ENCODE measurements at regions not wholly inside any gene's neighbourhood (a gene's known extent, or its start where the extent isn't known, plus 50 kb on each side); places are given as distances from the start of the nearest gene placed in this dataset.

GRCh38 chr10:107718864-107719263 lies 554.4 kb upstream of the SORCS1 start:
- no peaks in the 10 kb centered on the region for H3K27me3 ChIP-seq

GRCh38 chr10:107717046-107717445 lies 552.5 kb upstream of the SORCS1 start:
- 93% methylated on average over 2 of the region's 2 CpGs for WGBS
- Histone ChIP-seq H3K4me3 (no peak overlapping the region), H3K27ac (replicated peaks in 1 of 4) (no peak overlapping the region), H3K27me3 (no peaks in the 10 kb centered on the region), H3K4me1 (no peaks in the 10 kb centered on the region), H3K9me3 (no peaks in the 10 kb centered on the region), H3K36me3 (no peaks in the 10 kb centered on the region)
- no peak for DNase-seq (ENCODE audit: extremely low spot score)
- intact Hi-C loops (cut with DNase I): no loop called here
- TF ChIP-seq, protein P1, sequence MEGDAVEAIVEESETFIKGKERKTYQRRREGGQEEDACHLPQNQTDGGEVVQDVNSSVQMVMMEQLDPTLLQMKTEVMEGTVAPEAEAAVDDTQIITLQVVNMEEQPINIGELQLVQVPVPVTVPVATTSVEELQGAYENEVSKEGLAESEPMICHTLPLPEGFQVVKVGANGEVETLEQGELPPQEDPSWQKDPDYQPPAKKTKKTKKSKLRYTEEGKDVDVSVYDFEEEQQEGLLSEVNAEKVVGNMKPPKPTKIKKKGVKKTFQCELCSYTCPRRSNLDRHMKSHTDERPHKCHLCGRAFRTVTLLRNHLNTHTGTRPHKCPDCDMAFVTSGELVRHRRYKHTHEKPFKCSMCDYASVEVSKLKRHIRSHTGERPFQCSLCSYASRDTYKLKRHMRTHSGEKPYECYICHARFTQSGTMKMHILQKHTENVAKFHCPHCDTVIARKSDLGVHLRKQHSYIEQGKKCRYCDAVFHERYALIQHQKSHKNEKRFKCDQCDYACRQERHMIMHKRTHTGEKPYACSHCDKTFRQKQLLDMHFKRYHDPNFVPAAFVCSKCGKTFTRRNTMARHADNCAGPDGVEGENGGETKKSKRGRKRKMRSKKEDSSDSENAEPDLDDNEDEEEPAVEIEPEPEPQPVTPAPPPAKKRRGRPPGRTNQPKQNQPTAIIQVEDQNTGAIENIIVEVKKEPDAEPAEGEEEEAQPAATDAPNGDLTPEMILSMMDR (IDR thresholded peaks at IDR 0.05): no peak

More at GRCh38 chr10:107718864-107719263, 554.4 kb upstream of the SORCS1 start:
- Histone ChIP-seq H3K9me3 (no peaks in the 10 kb centered on the region), H3K36me3 (no peaks in the 10 kb centered on the region), H3K4me1 (no peaks in the 10 kb centered on the region), H3K27ac (replicated peaks in 1 of 4) (no peak overlapping the region), H3K4me3 (no peak overlapping the region)
- no peak for TF ChIP-seq EP300 (IDR thresholded peaks at IDR 0.05)
- TF ChIP-seq, protein P1 (IDR thresholded peaks at IDR 0.05): no peak
- TF ChIP-seq POLR2A (IDR thresholded peaks at IDR 0.05; ENCODE audit: low read depth): no peak
- TF ChIP-seq POLR2AphosphoS5 (IDR thresholded peaks at IDR 0.05): no peak
- DNase-seq (ENCODE audit: extremely low spot score): no peak
- 83% methylated on average over 4 of the region's 4 CpGs for WGBS
- intact Hi-C loops (cut with DNase I): no loop called here

GRCh38 chr10:107715565-107715964 lies 551.1 kb upstream of the SORCS1 start:
- no peaks in the 10 kb centered on the region for H3K36me3 ChIP-seq
- no peaks in the 10 kb centered on the region for H3K4me1 ChIP-seq
- DNase-seq (ENCODE audit: extremely low spot score): no peak
- intact Hi-C loops (cut with DNase I): no loop called here
- 89% methylated on average over 3 of the region's 3 CpGs for WGBS
- no peak overlapping the region for H3K4me3 ChIP-seq
- H3K27me3 ChIP-seq: no peaks in the 10 kb centered on the region
- no peaks in the 10 kb centered on the region for H3K9me3 ChIP-seq
- no peak overlapping the region for H3K27ac ChIP-seq (replicated peaks in 1 of 4)
- TF ChIP-seq POLR2A (IDR thresholded peaks at IDR 0.05; ENCODE audit: low read depth) (no peak), EP300 (IDR thresholded peaks at IDR 0.05) (no peak), POLR2AphosphoS5 (IDR thresholded peaks at IDR 0.05) (no peak)
- TF ChIP-seq, protein P1 (IDR thresholded peaks at IDR 0.05): no peak

DNA sequence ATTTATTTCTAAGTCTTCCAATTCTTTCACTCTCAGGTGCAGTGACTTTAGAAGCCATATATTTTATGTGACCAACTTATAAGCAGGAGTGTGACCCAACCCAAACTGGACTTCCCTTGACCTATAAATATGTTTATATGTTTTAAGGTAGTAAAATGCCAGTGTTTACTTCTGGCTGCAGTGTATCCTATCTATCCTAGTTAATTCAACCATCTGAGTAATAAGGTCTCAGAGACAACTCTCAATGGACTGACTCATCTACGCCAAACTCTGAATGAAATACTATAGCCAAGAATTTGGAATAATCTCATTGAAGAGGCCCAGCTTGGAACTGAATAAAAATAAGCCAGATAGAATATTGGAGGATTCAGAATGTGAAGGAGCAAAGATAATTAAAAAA lies 544.5 kb upstream of the SORCS1 start:
- no peaks in the 10 kb centered on the region for H3K4me1 ChIP-seq
- H3K36me3 ChIP-seq: no peaks in the 10 kb centered on the region
- WGBS: 95% methylated on average over 1 of the region's 1 CpG
- DNase-seq (ENCODE audit: extremely low spot score): no peak
- no peak for TF ChIP-seq POLR2A (IDR thresholded peaks at IDR 0.05; ENCODE audit: low read depth)
- no peak for TF ChIP-seq EP300 (IDR thresholded peaks at IDR 0.05)
- TF ChIP-seq POLR2AphosphoS5 (IDR thresholded peaks at IDR 0.05): no peak
- TF ChIP-seq, protein P1 (IDR thresholded peaks at IDR 0.05): no peak
- H3K4me3 ChIP-seq: no peak overlapping the region
- no peaks in the 10 kb centered on the region for H3K9me3 ChIP-seq
- no peaks in the 10 kb centered on the region for H3K27me3 ChIP-seq
- no peak overlapping the region for H3K27ac ChIP-seq (replicated peaks in 1 of 4)
- intact Hi-C loops (cut with DNase I): no loop called here

- WGBS: 96% methylated on average over 1 of the region's 1 CpG
- no peak for TF ChIP-seq POLR2A (IDR thresholded peaks at IDR 0.05; ENCODE audit: low read depth)
- TF ChIP-seq POLR2AphosphoS5 (IDR thresholded peaks at IDR 0.05): no peak
- no peak for TF ChIP-seq EP300 (IDR thresholded peaks at IDR 0.05)
- TF ChIP-seq, protein P1 (IDR thresholded peaks at IDR 0.05): no peak
- intact Hi-C loops (cut with DNase I): no loop called here
Observed at GRCh38 chr10:107706096-107706725, 541.7 kb upstream of the SORCS1 start.

More at GRCh38 chr10:107706096-107706725, 541.7 kb upstream of the SORCS1 start:
- H3K9me3 ChIP-seq: no peaks in the 10 kb centered on the region
- H3K27me3 ChIP-seq: no peaks in the 10 kb centered on the region
- no peak overlapping the region for H3K27ac ChIP-seq (replicated peaks in 1 of 4)
- H3K4me1 ChIP-seq: no peaks in the 10 kb centered on the region
- no peak for DNase-seq (ENCODE audit: extremely low spot score)
- no peak overlapping the region for H3K4me3 ChIP-seq
- no peaks in the 10 kb centered on the region for H3K36me3 ChIP-seq
